ENCODE measurements at regions not wholly inside any gene's neighbourhood (a gene's known extent, or its start where the extent isn't known, plus 50 kb on each side); places are given as distances from the start of the nearest gene placed in this dataset.

GRCh38 chr12:116636608-116637519 lies 77.7 kb downstream of the MAP1LC3B2 start:
- Histone ChIP-seq H3K9me3 (replicated peaks in 1 of 11) (peaks cover 9 to 37% (median 30%) of the 10 kb centered on the region in 11 experiments; a peak in 20 of 22 replicates), H3K4me3 (peak overlapping the region in 5 of 10 experiments; percentile 38 to 60 (median 49); a peak in 9 of 20 replicates), H3K9ac (peak overlapping the region in 10 of 11 experiments; percentile 36 to 82 (median 78); a peak in 18 of 22 replicates), H3K27me3 (0 out of 22 replicates have a peak, but pooled peaks cover 0 to 5% (median 0%) of the 10 kb centered on the region in 11 experiments), H3K4me2 (peak overlapping the region; percentile 81 to 94 (median 89)), H3K36me3 (peaks cover 0 to 20% (median 0%) of the 10 kb centered on the region in 11 experiments; a peak in 4 of 22 replicates), H3K4me1 (peaks cover 62 to 84% (median 68%) of the 10 kb centered on the region in 10 experiments), H4K20me1 (no peaks in the 10 kb centered on the region), H3K27ac (peak overlapping the region in 10 of 11 experiments; percentile 54 to 95 (median 90); a peak in 21 of 22 replicates)
- TF ChIP-seq Cebpa-rat (IDR thresholded peaks at IDR 0.05) = no peak

GRCh38 chr12:116635487-116635886 lies 76.3 kb downstream of the MAP1LC3B2 start:
- Histone ChIP-seq H3K36me3 (peaks cover 0 to 17% (median 0%) of the 10 kb centered on the region in 11 experiments; a peak in 4 of 22 replicates), H3K9ac (peak overlapping the region in 10 of 11 experiments; percentile 48 to 82 (median 78); a peak in 21 of 22 replicates), H4K20me1 (no peaks in the 10 kb centered on the region), H3K27ac (peak overlapping the region in 10 of 11 experiments; percentile 61 to 95 (median 90); a peak in 20 of 22 replicates), H3K4me3 (peak overlapping the region in 9 of 10 experiments; percentile 28 to 60 (median 44); a peak in 16 of 20 replicates), H3K27me3 (0 out of 22 replicates have a peak, but pooled peaks cover 0 to 5% (median 0%) of the 10 kb centered on the region in 11 experiments), H3K4me1 (peaks cover 66 to 98% (median 82%) of the 10 kb centered on the region in 10 experiments), H3K4me2 (peak overlapping the region; percentile 81 to 94 (median 89)), H3K9me3 (replicated peaks in 1 of 11) (peaks cover 5 to 24% (median 16%) of the 10 kb centered on the region in 11 experiments; a peak in 19 of 22 replicates)
- peak in 1 of 11 experiments; percentile 59; a peak in 2 of 22 replicates for TF ChIP-seq Cebpa-rat (IDR thresholded peaks at IDR 0.05)

GRCh38 chr12:116633476-116633875 lies 74.3 kb downstream of the MAP1LC3B2 start:
- no peaks in the 10 kb centered on the region for H3K36me3 ChIP-seq
- H3K27ac ChIP-seq = peak overlapping the region in 9 of 11 experiments; percentile 72 to 95 (median 90); a peak in 17 of 22 replicates
- H3K4me3 ChIP-seq = 0 out of 20 replicates have a peak overlapping the region, but pooled peaks of 1 of the 10 experiments have one; percentile 9
- no peaks in the 10 kb centered on the region for H4K20me1 ChIP-seq
- 0 out of 22 replicates have a peak, but pooled peaks cover 0 to 5% (median 0%) of the 10 kb centered on the region in 11 experiments for H3K27me3 ChIP-seq
- H3K4me1 ChIP-seq = peaks cover 78 to 100% (median 98%) of the 10 kb centered on the region in 10 experiments
- no peak for TF ChIP-seq Cebpa-rat (IDR thresholded peaks at IDR 0.05)
- H3K4me2 ChIP-seq = peak overlapping the region; percentile 47 to 94 (median 88)
- peak overlapping the region in 8 of 11 experiments; percentile 11 to 81 (median 44); a peak in 11 of 22 replicates for H3K9ac ChIP-seq
- H3K9me3 ChIP-seq (replicated peaks in 1 of 11) = peaks cover 0 to 4% (median 0%) of the 10 kb centered on the region in 11 experiments; a peak in 1 of 22 replicates

GRCh38 chr12:116631619-116632018 lies 72.4 kb downstream of the MAP1LC3B2 start:
- H3K27me3 ChIP-seq = 0 out of 22 replicates have a peak, but pooled peaks cover 0 to 5% (median 0%) of the 10 kb centered on the region in 11 experiments
- no peak for TF ChIP-seq Cebpa-rat (IDR thresholded peaks at IDR 0.05)
- peak overlapping the region in 1 of 11 experiments; percentile 21; a peak in 2 of 22 replicates for H3K9ac ChIP-seq
- H4K20me1 ChIP-seq = no peaks in the 10 kb centered on the region
- peak overlapping the region; percentile 8 to 94 (median 88); a peak in 19 of 22 replicates for H3K4me2 ChIP-seq
- H3K36me3 ChIP-seq = no peaks in the 10 kb centered on the region
- H3K27ac ChIP-seq = peak overlapping the region in 7 of 11 experiments; percentile 82 to 95 (median 91); a peak in 9 of 22 replicates
- H3K9me3 ChIP-seq (replicated peaks in 1 of 11) = no peaks in the 10 kb centered on the region
- H3K4me3 ChIP-seq = no peak overlapping the region
- peaks cover 63 to 93% (median 87%) of the 10 kb centered on the region in 10 experiments for H3K4me1 ChIP-seq

GRCh38 chr12:116630762-116631161 lies 71.6 kb downstream of the MAP1LC3B2 start:
- H4K20me1 ChIP-seq = no peaks in the 10 kb centered on the region
- H3K9me3 ChIP-seq (replicated peaks in 1 of 11) = no peaks in the 10 kb centered on the region; a peak in 1 of 22 replicates
- no peak for TF ChIP-seq Cebpa-rat (IDR thresholded peaks at IDR 0.05)
- 0 out of 22 replicates have a peak, but pooled peaks cover 0 to 5% (median 0%) of the 10 kb centered on the region in 11 experiments for H3K27me3 ChIP-seq
- no peak overlapping the region for H3K4me3 ChIP-seq
- peak overlapping the region in 5 of 11 experiments; percentile 3 to 27 (median 15); a peak in 3 of 22 replicates for H3K27ac ChIP-seq
- peaks cover 58 to 91% (median 79%) of the 10 kb centered on the region in 10 experiments for H3K4me1 ChIP-seq
- no peaks in the 10 kb centered on the region for H3K36me3 ChIP-seq
- peak overlapping the region in 10 of 11 experiments; percentile 1 to 94 (median 86); a peak in 17 of 22 replicates for H3K4me2 ChIP-seq
- H3K9ac ChIP-seq = no peak overlapping the region; a peak in 1 of 22 replicates

- no peak overlapping the region for H3K9ac ChIP-seq
- peak overlapping the region in 4 of 11 experiments; percentile 2 to 34 (median 20); a peak in 4 of 22 replicates for H3K27ac ChIP-seq
- H3K27me3 ChIP-seq = 0 out of 22 replicates have a peak, but pooled peaks cover 0 to 5% (median 0%) of the 10 kb centered on the region in 11 experiments
- H3K36me3 ChIP-seq = no peaks in the 10 kb centered on the region
- H3K9me3 ChIP-seq (replicated peaks in 1 of 11) = peaks cover 0 to 5% (median 0%) of the 10 kb centered on the region in 11 experiments; a peak in 4 of 22 replicates
- H4K20me1 ChIP-seq = no peaks in the 10 kb centered on the region
- peaks cover 45 to 78% (median 70%) of the 10 kb centered on the region in 10 experiments for H3K4me1 ChIP-seq
- peak overlapping the region; percentile 18 to 89 (median 71) for H3K4me2 ChIP-seq
- no peak for TF ChIP-seq Cebpa-rat (IDR thresholded peaks at IDR 0.05)
- H3K4me3 ChIP-seq = no peak overlapping the region
Measured at GRCh38 chr12:116629480-116629879, 70.3 kb downstream of the MAP1LC3B2 start.

- Histone ChIP-seq H3K4me3 (no peak overlapping the region), H3K27me3 (0 out of 22 replicates have a peak, but pooled peaks cover 0 to 5% (median 0%) of the 10 kb centered on the region in 11 experiments), H3K36me3 (no peaks in the 10 kb centered on the region), H3K9ac (no peak overlapping the region), H3K4me1 (peaks cover 45 to 75% (median 68%) of the 10 kb centered on the region in 10 experiments), H3K27ac (peak overlapping the region in 3 of 11 experiments; percentile 20 to 34 (median 20); a peak in 3 of 22 replicates), H3K4me2 (peak overlapping the region; percentile 31 to 89 (median 71)), H4K20me1 (no peaks in the 10 kb centered on the region), H3K9me3 (replicated peaks in 1 of 11) (peaks cover 0 to 10% (median 5%) of the 10 kb centered on the region in 11 experiments; a peak in 14 of 22 replicates)
- TF ChIP-seq Cebpa-rat (IDR thresholded peaks at IDR 0.05) = no peak
Measured at GRCh38 chr12:116628989-116629388, 69.8 kb downstream of the MAP1LC3B2 start.

- no peaks in the 10 kb centered on the region for H3K36me3 ChIP-seq
- H3K4me1 ChIP-seq = peaks cover 40 to 69% (median 62%) of the 10 kb centered on the region in 10 experiments
- no peak overlapping the region for H3K9ac ChIP-seq
- H3K4me2 ChIP-seq = peak overlapping the region in 10 of 11 experiments; percentile 13 to 89 (median 70); a peak in 18 of 22 replicates
- no peak for TF ChIP-seq Cebpa-rat (IDR thresholded peaks at IDR 0.05)
- H4K20me1 ChIP-seq = no peaks in the 10 kb centered on the region
- H3K27ac ChIP-seq = peak overlapping the region in 3 of 11 experiments; percentile 11 to 41 (median 20); a peak in 2 of 22 replicates
- H3K27me3 ChIP-seq = 0 out of 22 replicates have a peak, but pooled peaks cover 0 to 4% (median 0%) of the 10 kb centered on the region in 11 experiments
- no peak overlapping the region for H3K4me3 ChIP-seq
- peaks cover 2 to 15% (median 8%) of the 10 kb centered on the region in 11 experiments; a peak in 21 of 22 replicates for H3K9me3 ChIP-seq (replicated peaks in 1 of 11)
Measured at GRCh38 chr12:116628450-116628793, 69.2 kb downstream of the MAP1LC3B2 start.
